Fibroblast of lung (primary cell): ENCODE measurements at regions not wholly inside any gene's neighbourhood (a gene's known extent, or its start where the extent isn't known, plus 50 kb on each side); places are given as distances from the start of the nearest gene placed in this dataset.
A peak's percentile ranks its signal among the peaks of the same experiment; 100 is the strongest.

Experiments used
- DNase-seq, 2 donors: peaks; one replicate each; pipeline versions ENCODE4 v3.0.0 to v3.0.0-alpha.2; 2010; ENCODE audit warnings: low read depth in 2 of 2
- H2AFZ ChIP-seq: 2 replicates; pipeline ENCODE4 v1.5.1; 2012; ENCODE audit warnings: low read length, control low read depth, inconsistent platforms
- H3K27ac ChIP-seq: 2 replicates; pipeline ENCODE4 v1.5.1; 2011; ENCODE audit warnings: low read length, control low read depth; ENCODE audit not compliant: insufficient read depth
- H3K27me3 ChIP-seq: 2 replicates; pipeline ENCODE4 v1.5.1; 2011; ENCODE audit warnings: mild to moderate bottlenecking, low read length; ENCODE audit not compliant: control insufficient read depth, insufficient read depth
- H3K36me3 ChIP-seq: 2 replicates; pipeline ENCODE4 v1.5.1; 2011; ENCODE audit warnings: low read length; ENCODE audit not compliant: control insufficient read depth, insufficient read depth
- H3K4me1 ChIP-seq: 2 replicates; pipeline ENCODE4 v1.5.1; 2011; ENCODE audit warnings: low read length; ENCODE audit not compliant: control insufficient read depth, insufficient read depth; ENCODE audit errors: extremely low read depth
- H3K4me2 ChIP-seq: 2 replicates; pipeline ENCODE4 v1.5.1; 2011; ENCODE audit warnings: low read length, control low read depth; ENCODE audit not compliant: insufficient read depth; ENCODE audit errors: extremely low read depth
- H3K4me3 ChIP-seq, 4 experiments: fragments of 200-600 bp in 1 of 4; sonication (generic) in 1 of 4; replicated peaks in 1 of 4; 2 replicates each; pipeline ENCODE4 v1.5.1; 2011 to 2016; ENCODE audit warnings: low read length in 4 of 4, low read depth in 3 of 4, mild to moderate bottlenecking in 3 of 4, control low read depth in 2 of 4, inconsistent platforms in 1 of 4, mixed read lengths in 1 of 4; ENCODE audit not compliant: insufficient read depth in 1 of 4; ENCODE audit errors: control extremely low read depth in 1 of 4
- H3K79me2 ChIP-seq: 2 replicates; pipeline ENCODE4 v1.5.1; 2012; ENCODE audit warnings: mild to moderate bottlenecking, low read length, inconsistent platforms; ENCODE audit not compliant: control insufficient read depth, insufficient read depth
- H3K9ac ChIP-seq: 2 replicates; pipeline ENCODE4 v1.5.1; 2011; ENCODE audit warnings: mild to moderate bottlenecking, low read length, control low read depth; ENCODE audit not compliant: insufficient read depth
- H3K9me3 ChIP-seq: 2 replicates; pipeline ENCODE4 v1.5.1; 2012; ENCODE audit warnings: low read depth, low read length; ENCODE audit not compliant: control insufficient read depth, insufficient read depth
- H4K20me1 ChIP-seq: 2 replicates; pipeline ENCODE4 v1.5.1; 2011; ENCODE audit warnings: low read length; ENCODE audit not compliant: control insufficient read depth, insufficient read depth; ENCODE audit errors: extremely low read depth
- EZH2 ChIP-seq: IDR thresholded peaks from 2 replicates; pipeline ENCODE4 v1.5.1; 2012; ENCODE audit warnings: low read length, control low read depth, mild to moderate bottlenecking; ENCODE audit errors: missing control alignments
- TF ChIP-seq, protein P1 (sequence below), 2 donors: IDR thresholded peaks in 1 of 2; conservative IDR thresholded peaks in 1 of 2; 1 replicate in 1 of 2; 2 replicates in 1 of 2; pipeline ENCODE4 v1.5.1; 2011 to 2012; ENCODE audit warnings: low read length in 2 of 2, control low read depth in 1 of 2, inconsistent platforms in 1 of 2, low read depth in 1 of 2, mild to moderate bottlenecking in 1 of 2

- no peaks in the 10 kb centered on the region for H3K4me1 ChIP-seq
- peak in 1 of 2 donors; percentile 70 for DNase-seq
- no peak overlapping the region for H3K27ac ChIP-seq
- no peak overlapping the region for H3K4me3 ChIP-seq
- no peaks in the 10 kb centered on the region for H3K79me2 ChIP-seq
- H2AFZ ChIP-seq, result no peak overlapping the region
- H3K36me3 ChIP-seq, result no peaks in the 10 kb centered on the region
- no peaks in the 10 kb centered on the region for H3K27me3 ChIP-seq
- TF ChIP-seq, protein P1, sequence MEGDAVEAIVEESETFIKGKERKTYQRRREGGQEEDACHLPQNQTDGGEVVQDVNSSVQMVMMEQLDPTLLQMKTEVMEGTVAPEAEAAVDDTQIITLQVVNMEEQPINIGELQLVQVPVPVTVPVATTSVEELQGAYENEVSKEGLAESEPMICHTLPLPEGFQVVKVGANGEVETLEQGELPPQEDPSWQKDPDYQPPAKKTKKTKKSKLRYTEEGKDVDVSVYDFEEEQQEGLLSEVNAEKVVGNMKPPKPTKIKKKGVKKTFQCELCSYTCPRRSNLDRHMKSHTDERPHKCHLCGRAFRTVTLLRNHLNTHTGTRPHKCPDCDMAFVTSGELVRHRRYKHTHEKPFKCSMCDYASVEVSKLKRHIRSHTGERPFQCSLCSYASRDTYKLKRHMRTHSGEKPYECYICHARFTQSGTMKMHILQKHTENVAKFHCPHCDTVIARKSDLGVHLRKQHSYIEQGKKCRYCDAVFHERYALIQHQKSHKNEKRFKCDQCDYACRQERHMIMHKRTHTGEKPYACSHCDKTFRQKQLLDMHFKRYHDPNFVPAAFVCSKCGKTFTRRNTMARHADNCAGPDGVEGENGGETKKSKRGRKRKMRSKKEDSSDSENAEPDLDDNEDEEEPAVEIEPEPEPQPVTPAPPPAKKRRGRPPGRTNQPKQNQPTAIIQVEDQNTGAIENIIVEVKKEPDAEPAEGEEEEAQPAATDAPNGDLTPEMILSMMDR (conservative IDR thresholded peaks at IDR 0.05 in 1 of 2, IDR thresholded peaks at IDR 0.05 in 1 of 2; ENCODE audit: low read depth in 1 of 2, low read length in 2 of 2), result no peak
- no peak for TF ChIP-seq EZH2
- no peaks in the 10 kb centered on the region for H3K9me3 ChIP-seq
- H4K20me1 ChIP-seq, result no peaks in the 10 kb centered on the region
- no peak overlapping the region for H3K9ac ChIP-seq
- no peak overlapping the region for H3K4me2 ChIP-seq
These were observed 229.8 kb downstream of the HAO1 start for GRCh38 chr20:7710440-7710839.

GRCh38 chr20:7712661-7713060 is 227.6 kb downstream of the HAO1 start:
- no peak overlapping the region for H2AFZ ChIP-seq

GRCh38 chr20:7714549-7714948 is 225.7 kb downstream of the HAO1 start:
- DNase-seq, result no peak
- H3K4me1 ChIP-seq, result no peaks in the 10 kb centered on the region
- no peaks in the 10 kb centered on the region for H3K36me3 ChIP-seq
- no peak overlapping the region for H3K4me3 ChIP-seq
- TF ChIP-seq, protein P1 (conservative IDR thresholded peaks at IDR 0.05 in 1 of 2, IDR thresholded peaks at IDR 0.05 in 1 of 2; ENCODE audit: low read depth in 1 of 2, low read length in 2 of 2), result no peak
- TF ChIP-seq EZH2, result no peak
- no peaks in the 10 kb centered on the region for H3K27me3 ChIP-seq
- H4K20me1 ChIP-seq, result no peaks in the 10 kb centered on the region
- H3K4me2 ChIP-seq, result no peak overlapping the region
- no peak overlapping the region for H3K27ac ChIP-seq
- H3K79me2 ChIP-seq, result no peaks in the 10 kb centered on the region
- no peak overlapping the region for H3K9ac ChIP-seq
- no peak overlapping the region for H2AFZ ChIP-seq
- no peaks in the 10 kb centered on the region for H3K9me3 ChIP-seq

More at GRCh38 chr20:7712661-7713060, 227.6 kb downstream of the HAO1 start:
- peak in 1 of 2 donors; percentile 34 for DNase-seq
- H4K20me1 ChIP-seq, result no peaks in the 10 kb centered on the region
- no peaks in the 10 kb centered on the region for H3K79me2 ChIP-seq
- H3K36me3 ChIP-seq, result no peaks in the 10 kb centered on the region
- no peaks in the 10 kb centered on the region for H3K27me3 ChIP-seq
- H3K4me1 ChIP-seq, result no peaks in the 10 kb centered on the region
- no peak overlapping the region for H3K4me3 ChIP-seq
- TF ChIP-seq, protein P1 (conservative IDR thresholded peaks at IDR 0.05 in 1 of 2, IDR thresholded peaks at IDR 0.05 in 1 of 2; ENCODE audit: low read depth in 1 of 2, low read length in 2 of 2), result no peak
- no peak for TF ChIP-seq EZH2
- no peak overlapping the region for H3K9ac ChIP-seq
- no peak overlapping the region for H3K27ac ChIP-seq
- no peak overlapping the region for H3K4me2 ChIP-seq
- no peaks in the 10 kb centered on the region for H3K9me3 ChIP-seq
